ENCODE measurements at regions not wholly inside any gene's neighbourhood (a gene's known extent, or its start where the extent isn't known, plus 50 kb on each side); places are given as distances from the start of the nearest gene placed in this dataset.

GRCh38 chr5:8034852-8035251 lies 165.9 kb downstream of the MTRR start:
- ChIA-PET POLR2A (no interaction called here), CTCF (ENCODE audit: unreplicated experiment) (no interaction called here)
- Histone ChIP-seq H3K9me2 (ENCODE audit: insufficient read depth, low read length) (no peaks in the 10 kb centered on the region), H3K79me2 (ENCODE audit: insufficient read depth, low read depth, low read length) (no peaks in the 10 kb centered on the region), H3K36me3 (ENCODE audit: insufficient read depth, low read length) (no peaks in the 10 kb centered on the region), H3K4me3 (ENCODE audit: low read depth, low read length, poor library complexity, severe bottlenecking) (no peak overlapping the region), H3K9me3 (ENCODE audit: low read length) (no peaks in the 10 kb centered on the region), H3K4me1 (ENCODE audit: insufficient read depth, low read length, poor library complexity, severe bottlenecking) (no peaks in the 10 kb centered on the region), H3K27ac (ENCODE audit: low read depth, low read length, poor library complexity, severe bottlenecking) (no peak overlapping the region), H4K20me1 (ENCODE audit: insufficient read depth, low read length) (no peaks in the 10 kb centered on the region), H3K4me2 (ENCODE audit: low read length) (no peak overlapping the region), H2AFZ (ENCODE audit: low read length) (no peak overlapping the region)
- no TSS peak for BruUV-seq (replicated peaks)
- intact Hi-C loops (cut with micrococcal nuclease; ENCODE audit: unreplicated experiment): no loop called here
- no peak for TF ChIP-seq EZH2phosphoT487 (IDR thresholded peaks at IDR 0.05; ENCODE audit: borderline replicate concordance, low read depth, low read length)
- TF ChIP-seq CTCF (conservative IDR thresholded peaks at IDR 0.05; ENCODE audit: low read length): no peak
- DNase-seq (ENCODE audit: low spot score): no peak

GRCh38 chr5:8048920-8049319 lies 180.0 kb downstream of the MTRR start:
- no peaks in the 10 kb centered on the region for H3K9me2 ChIP-seq (ENCODE audit: insufficient read depth, low read length)
- BruUV-seq (replicated peaks): no TSS peak
- no peaks in the 10 kb centered on the region for H3K79me2 ChIP-seq (ENCODE audit: insufficient read depth, low read depth, low read length)
- H3K36me3 ChIP-seq (ENCODE audit: insufficient read depth, low read length): no peaks in the 10 kb centered on the region
- H4K20me1 ChIP-seq (ENCODE audit: insufficient read depth, low read length): no peaks in the 10 kb centered on the region
- TF ChIP-seq EZH2phosphoT487 (IDR thresholded peaks at IDR 0.05; ENCODE audit: borderline replicate concordance, low read depth, low read length) (no peak), CTCF (conservative IDR thresholded peaks at IDR 0.05; ENCODE audit: low read length) (no peak)
- no peaks in the 10 kb centered on the region for H3K4me1 ChIP-seq (ENCODE audit: insufficient read depth, low read length, poor library complexity, severe bottlenecking)
- no peak for DNase-seq (ENCODE audit: low spot score)
- no peak overlapping the region for H3K27ac ChIP-seq (ENCODE audit: low read depth, low read length, poor library complexity, severe bottlenecking)
- H3K4me2 ChIP-seq (ENCODE audit: low read length): no peak overlapping the region
- POLR2A ChIA-PET: no interaction called here
- H2AFZ ChIP-seq (ENCODE audit: low read length): no peak overlapping the region
- H3K4me3 ChIP-seq (ENCODE audit: low read depth, low read length, poor library complexity, severe bottlenecking): no peak overlapping the region
- intact Hi-C loops (cut with micrococcal nuclease; ENCODE audit: unreplicated experiment): no loop called here
- CTCF ChIA-PET (ENCODE audit: unreplicated experiment): no interaction called here
- no peaks in the 10 kb centered on the region for H3K9me3 ChIP-seq (ENCODE audit: low read length)

- intact Hi-C loops (cut with micrococcal nuclease; ENCODE audit: unreplicated experiment): no loop called here
- Histone ChIP-seq H3K9me3 (ENCODE audit: low read length) (no peaks in the 10 kb centered on the region), H3K36me3 (ENCODE audit: insufficient read depth, low read length) (no peaks in the 10 kb centered on the region), H3K9me2 (ENCODE audit: insufficient read depth, low read length) (no peaks in the 10 kb centered on the region), H3K27ac (ENCODE audit: low read depth, low read length, poor library complexity, severe bottlenecking) (no peak overlapping the region), H3K79me2 (ENCODE audit: insufficient read depth, low read depth, low read length) (no peaks in the 10 kb centered on the region), H3K4me1 (ENCODE audit: insufficient read depth, low read length, poor library complexity, severe bottlenecking) (no peaks in the 10 kb centered on the region), H3K4me3 (ENCODE audit: low read depth, low read length, poor library complexity, severe bottlenecking) (no peak overlapping the region), H3K4me2 (ENCODE audit: low read length) (no peak overlapping the region), H2AFZ (ENCODE audit: low read length) (no peak overlapping the region), H4K20me1 (ENCODE audit: insufficient read depth, low read length) (no peaks in the 10 kb centered on the region)
- no peak for TF ChIP-seq CTCF (conservative IDR thresholded peaks at IDR 0.05; ENCODE audit: low read length)
- no peak for TF ChIP-seq EZH2phosphoT487 (IDR thresholded peaks at IDR 0.05; ENCODE audit: borderline replicate concordance, low read depth, low read length)
- BruUV-seq (replicated peaks): no TSS peak
- DNase-seq (ENCODE audit: low spot score): no peak
- ChIA-PET CTCF (ENCODE audit: unreplicated experiment) (no interaction called here), POLR2A (no interaction called here)
These were observed 181.7 kb downstream of the MTRR start for GRCh38 chr5:8050616-8051175.
